ENCODE measurements at regions not wholly inside any gene's neighbourhood (a gene's known extent, or its start where the extent isn't known, plus 50 kb on each side); places are given as distances from the start of the nearest gene placed in this dataset.

DNA sequence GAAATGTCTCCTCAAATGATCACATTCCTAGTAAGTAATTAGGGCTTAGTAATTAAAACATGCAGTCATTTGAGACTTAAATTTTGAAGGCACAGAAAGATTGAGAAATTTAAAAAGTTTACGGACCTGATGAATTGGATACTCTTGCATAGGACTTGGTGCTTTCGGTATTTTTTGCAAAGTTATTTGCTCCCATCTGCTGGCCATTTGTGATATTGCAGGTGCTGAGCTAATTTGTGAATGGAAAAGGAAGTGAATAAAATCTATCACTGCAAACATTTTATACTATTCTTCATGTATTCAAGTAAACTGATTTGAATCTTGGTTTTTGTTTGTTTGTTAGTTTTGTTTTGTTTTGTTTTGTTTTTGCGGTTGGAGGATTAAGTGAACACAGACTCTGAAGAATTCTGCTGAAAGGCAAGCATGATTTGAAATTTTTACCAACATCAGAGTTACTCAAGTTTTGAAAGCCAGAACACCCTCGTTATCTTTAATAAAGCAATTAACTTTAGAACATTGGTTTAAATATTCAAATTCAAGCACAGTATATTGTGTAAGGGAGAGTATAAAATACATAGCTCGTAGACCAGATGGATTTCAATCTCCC is 689.5 kb upstream of the RBFOX1 start:
- TF ChIP-seq, protein P1, sequence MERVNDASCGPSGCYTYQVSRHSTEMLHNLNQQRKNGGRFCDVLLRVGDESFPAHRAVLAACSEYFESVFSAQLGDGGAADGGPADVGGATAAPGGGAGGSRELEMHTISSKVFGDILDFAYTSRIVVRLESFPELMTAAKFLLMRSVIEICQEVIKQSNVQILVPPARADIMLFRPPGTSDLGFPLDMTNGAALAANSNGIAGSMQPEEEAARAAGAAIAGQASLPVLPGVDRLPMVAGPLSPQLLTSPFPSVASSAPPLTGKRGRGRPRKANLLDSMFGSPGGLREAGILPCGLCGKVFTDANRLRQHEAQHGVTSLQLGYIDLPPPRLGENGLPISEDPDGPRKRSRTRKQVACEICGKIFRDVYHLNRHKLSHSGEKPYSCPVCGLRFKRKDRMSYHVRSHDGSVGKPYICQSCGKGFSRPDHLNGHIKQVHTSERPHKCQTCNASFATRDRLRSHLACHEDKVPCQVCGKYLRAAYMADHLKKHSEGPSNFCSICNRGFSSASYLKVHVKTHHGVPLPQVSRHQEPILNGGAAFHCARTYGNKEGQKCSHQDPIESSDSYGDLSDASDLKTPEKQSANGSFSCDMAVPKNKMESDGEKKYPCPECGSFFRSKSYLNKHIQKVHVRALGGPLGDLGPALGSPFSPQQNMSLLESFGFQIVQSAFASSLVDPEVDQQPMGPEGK (CRISPR knock-in tag; IDR thresholded peaks at IDR 0.05; ENCODE audit: borderline replicate concordance) = no peak
- TF ChIP-seq CSDC2 (CRISPR knock-in tag; IDR thresholded peaks at IDR 0.05) (no peak), TOX (CRISPR knock-in tag; IDR thresholded peaks at IDR 0.05; ENCODE audit: borderline replicate concordance) (no peak), ARNTL (CRISPR knock-in tag; IDR thresholded peaks at IDR 0.05; ENCODE audit: borderline replicate concordance, low read depth) (no peak), BACH2 (CRISPR knock-in tag; IDR thresholded peaks at IDR 0.05; ENCODE audit: borderline replicate concordance) (no peak), PPARA (CRISPR knock-in tag; IDR thresholded peaks at IDR 0.05; ENCODE audit: borderline replicate concordance) (no peak), GLIS3 (CRISPR knock-in tag; IDR thresholded peaks at IDR 0.05) (no peak), RARB (CRISPR knock-in tag; IDR thresholded peaks at IDR 0.05) (no peak), ZNF565 (CRISPR knock-in tag; conservative IDR thresholded peaks at IDR 0.05; ENCODE audit: low read depth) (no peak), SNAI2 (CRISPR knock-in tag; IDR thresholded peaks at IDR 0.05) (no peak), ZC3H10 (CRISPR knock-in tag; IDR thresholded peaks at IDR 0.05) (no peak)
- TF ChIP-seq, protein P2, sequence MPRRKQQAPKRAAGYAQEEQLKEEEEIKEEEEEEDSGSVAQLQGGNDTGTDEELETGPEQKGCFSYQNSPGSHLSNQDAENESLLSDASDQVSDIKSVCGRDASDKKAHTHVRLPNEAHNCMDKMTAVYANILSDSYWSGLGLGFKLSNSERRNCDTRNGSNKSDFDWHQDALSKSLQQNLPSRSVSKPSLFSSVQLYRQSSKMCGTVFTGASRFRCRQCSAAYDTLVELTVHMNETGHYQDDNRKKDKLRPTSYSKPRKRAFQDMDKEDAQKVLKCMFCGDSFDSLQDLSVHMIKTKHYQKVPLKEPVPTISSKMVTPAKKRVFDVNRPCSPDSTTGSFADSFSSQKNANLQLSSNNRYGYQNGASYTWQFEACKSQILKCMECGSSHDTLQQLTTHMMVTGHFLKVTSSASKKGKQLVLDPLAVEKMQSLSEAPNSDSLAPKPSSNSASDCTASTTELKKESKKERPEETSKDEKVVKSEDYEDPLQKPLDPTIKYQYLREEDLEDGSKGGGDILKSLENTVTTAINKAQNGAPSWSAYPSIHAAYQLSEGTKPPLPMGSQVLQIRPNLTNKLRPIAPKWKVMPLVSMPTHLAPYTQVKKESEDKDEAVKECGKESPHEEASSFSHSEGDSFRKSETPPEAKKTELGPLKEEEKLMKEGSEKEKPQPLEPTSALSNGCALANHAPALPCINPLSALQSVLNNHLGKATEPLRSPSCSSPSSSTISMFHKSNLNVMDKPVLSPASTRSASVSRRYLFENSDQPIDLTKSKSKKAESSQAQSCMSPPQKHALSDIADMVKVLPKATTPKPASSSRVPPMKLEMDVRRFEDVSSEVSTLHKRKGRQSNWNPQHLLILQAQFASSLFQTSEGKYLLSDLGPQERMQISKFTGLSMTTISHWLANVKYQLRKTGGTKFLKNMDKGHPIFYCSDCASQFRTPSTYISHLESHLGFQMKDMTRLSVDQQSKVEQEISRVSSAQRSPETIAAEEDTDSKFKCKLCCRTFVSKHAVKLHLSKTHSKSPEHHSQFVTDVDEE (CRISPR knock-in tag; IDR thresholded peaks at IDR 0.05) = no peak
- TF ChIP-seq, protein P3, sequence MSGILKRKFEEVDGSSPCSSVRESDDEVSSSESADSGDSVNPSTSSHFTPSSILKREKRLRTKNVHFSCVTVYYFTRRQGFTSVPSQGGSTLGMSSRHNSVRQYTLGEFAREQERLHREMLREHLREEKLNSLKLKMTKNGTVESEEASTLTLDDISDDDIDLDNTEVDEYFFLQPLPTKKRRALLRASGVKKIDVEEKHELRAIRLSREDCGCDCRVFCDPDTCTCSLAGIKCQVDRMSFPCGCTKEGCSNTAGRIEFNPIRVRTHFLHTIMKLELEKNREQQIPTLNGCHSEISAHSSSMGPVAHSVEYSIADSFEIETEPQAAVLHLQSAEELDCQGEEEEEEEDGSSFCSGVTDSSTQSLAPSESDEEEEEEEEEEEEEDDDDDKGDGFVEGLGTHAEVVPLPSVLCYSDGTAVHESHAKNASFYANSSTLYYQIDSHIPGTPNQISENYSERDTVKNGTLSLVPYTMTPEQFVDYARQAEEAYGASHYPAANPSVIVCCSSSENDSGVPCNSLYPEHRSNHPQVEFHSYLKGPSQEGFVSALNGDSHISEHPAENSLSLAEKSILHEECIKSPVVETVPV (CRISPR knock-in tag; IDR thresholded peaks at IDR 0.05) = no peak
- peak; percentile 40; the same call in 1 of the 3 replicates for ATAC-seq

DNA sequence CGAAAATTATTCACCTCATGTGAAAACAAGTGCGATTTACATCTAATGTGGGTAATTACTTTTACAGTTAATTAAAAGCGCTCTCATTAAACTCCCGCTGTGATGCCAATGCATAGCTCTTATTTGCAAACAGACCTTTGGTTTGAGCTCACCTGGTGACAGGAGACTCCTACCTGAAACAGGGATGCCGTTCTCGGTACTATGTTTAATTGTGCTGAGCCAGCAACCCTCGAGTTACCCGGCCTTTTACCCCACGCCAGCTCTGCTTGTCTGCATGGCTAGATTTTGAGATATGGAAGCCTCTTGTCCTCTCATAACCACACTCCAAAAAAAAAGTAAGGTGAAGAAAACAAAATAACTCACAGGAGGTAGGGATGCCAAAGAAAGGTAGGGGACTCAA is 690.4 kb upstream of the RBFOX1 start:
- TF ChIP-seq PPARA (CRISPR knock-in tag; IDR thresholded peaks at IDR 0.05; ENCODE audit: borderline replicate concordance) = no peak
- TF ChIP-seq ZC3H10 (CRISPR knock-in tag; IDR thresholded peaks at IDR 0.05) = no peak
- no peak for TF ChIP-seq GLIS3 (CRISPR knock-in tag; IDR thresholded peaks at IDR 0.05)
- TF ChIP-seq CSDC2 (CRISPR knock-in tag; IDR thresholded peaks at IDR 0.05) = no peak
- TF ChIP-seq ESRRG (CRISPR knock-in tag; IDR thresholded peaks at IDR 0.05) = no peak
- TF ChIP-seq ISL1 (CRISPR knock-in tag; IDR thresholded peaks at IDR 0.05) = no peak
- TF ChIP-seq BACH2 (CRISPR knock-in tag; IDR thresholded peaks at IDR 0.05; ENCODE audit: borderline replicate concordance) = no peak
- TF ChIP-seq, protein P3 (CRISPR knock-in tag; IDR thresholded peaks at IDR 0.05) = no peak
- TF ChIP-seq ZFP3 (CRISPR knock-in tag; IDR thresholded peaks at IDR 0.05) = no peak
- TF ChIP-seq, protein P4, sequence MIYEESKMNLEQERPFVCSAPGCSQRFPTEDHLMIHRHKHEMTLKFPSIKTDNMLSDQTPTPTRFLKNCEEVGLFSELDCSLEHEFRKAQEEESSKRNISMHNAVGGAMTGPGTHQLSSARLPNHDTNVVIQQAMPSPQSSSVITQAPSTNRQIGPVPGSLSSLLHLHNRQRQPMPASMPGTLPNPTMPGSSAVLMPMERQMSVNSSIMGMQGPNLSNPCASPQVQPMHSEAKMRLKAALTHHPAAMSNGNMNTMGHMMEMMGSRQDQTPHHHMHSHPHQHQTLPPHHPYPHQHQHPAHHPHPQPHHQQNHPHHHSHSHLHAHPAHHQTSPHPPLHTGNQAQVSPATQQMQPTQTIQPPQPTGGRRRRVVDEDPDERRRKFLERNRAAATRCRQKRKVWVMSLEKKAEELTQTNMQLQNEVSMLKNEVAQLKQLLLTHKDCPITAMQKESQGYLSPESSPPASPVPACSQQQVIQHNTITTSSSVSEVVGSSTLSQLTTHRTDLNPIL (CRISPR knock-in tag; IDR thresholded peaks at IDR 0.05; ENCODE audit: low read depth) = no peak
- TF ChIP-seq, protein P5, sequence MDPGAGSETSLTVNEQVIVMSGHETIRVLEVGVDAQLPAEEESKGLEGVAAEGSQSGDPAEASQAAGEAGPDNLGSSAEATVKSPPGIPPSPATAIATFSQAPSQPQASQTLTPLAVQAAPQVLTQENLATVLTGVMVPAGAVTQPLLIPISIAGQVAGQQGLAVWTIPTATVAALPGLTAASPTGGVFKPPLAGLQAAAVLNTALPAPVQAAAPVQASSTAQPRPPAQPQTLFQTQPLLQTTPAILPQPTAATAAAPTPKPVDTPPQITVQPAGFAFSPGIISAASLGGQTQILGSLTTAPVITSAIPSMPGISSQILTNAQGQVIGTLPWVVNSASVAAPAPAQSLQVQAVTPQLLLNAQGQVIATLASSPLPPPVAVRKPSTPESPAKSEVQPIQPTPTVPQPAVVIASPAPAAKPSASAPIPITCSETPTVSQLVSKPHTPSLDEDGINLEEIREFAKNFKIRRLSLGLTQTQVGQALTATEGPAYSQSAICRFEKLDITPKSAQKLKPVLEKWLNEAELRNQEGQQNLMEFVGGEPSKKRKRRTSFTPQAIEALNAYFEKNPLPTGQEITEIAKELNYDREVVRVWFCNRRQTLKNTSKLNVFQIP (CRISPR knock-in tag; IDR thresholded peaks at IDR 0.05; ENCODE audit: borderline replicate concordance, low read depth) = no peak
- no peak for TF ChIP-seq ZFP30 (CRISPR knock-in tag; IDR thresholded peaks at IDR 0.05)
- no peak for TF ChIP-seq ZNF70 (CRISPR knock-in tag; IDR thresholded peaks at IDR 0.05)
- no peak for ATAC-seq

All from SK-N-SH treated with all-trans-retinoic acid at 6 μM for 48 hours (cell line).